Gastroesophageal sphincter (tissue), 3 donors: ENCODE measurements at regions not wholly inside any gene's neighbourhood (a gene's known extent, or its start where the extent isn't known, plus 50 kb on each side); places are given as distances from the start of the nearest gene placed in this dataset.

Source experiments
- EP300 ChIP-seq: sonication (generic); formaldehyde crosslinking; IDR thresholded peaks from one replicate; pipeline ENCODE4 v1.6.1; 2017; ENCODE audit warnings: antibody characterized with exemption, mild to moderate bottlenecking
- TF ChIP-seq, protein P1 (sequence below), 4 experiments: fragments of 200-600 bp in 2 of 4; fragments of 450-650 bp in 2 of 4; sonication (generic) in 1 of 4; IDR thresholded peaks; one replicate each; pipeline ENCODE4 v1.5.1; 2017 to 2019; ENCODE audit warnings: antibody characterized with exemption in 4 of 4, mild to moderate bottlenecking in 2 of 4, moderate library complexity in 2 of 4

DNA sequence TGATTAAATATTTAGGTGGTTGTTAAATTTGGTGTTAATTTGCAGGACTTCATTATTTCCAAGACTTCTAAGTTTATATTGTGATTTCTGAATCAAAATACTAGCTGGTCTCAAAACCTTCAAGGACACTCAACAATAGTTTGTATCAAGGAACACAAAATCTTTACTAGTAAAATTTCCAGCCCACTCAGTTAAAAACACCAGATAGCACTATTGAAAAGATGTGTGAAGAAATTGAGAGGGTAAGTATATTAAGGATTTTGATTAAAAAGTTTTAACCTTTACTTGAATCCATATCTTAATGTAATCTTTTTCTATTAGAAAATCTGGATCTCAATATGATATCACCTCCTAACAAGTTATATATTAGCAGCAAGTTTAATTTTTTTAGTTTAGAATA, 89.3 kb upstream of the UGT8 start:
- TF ChIP-seq, protein P1, sequence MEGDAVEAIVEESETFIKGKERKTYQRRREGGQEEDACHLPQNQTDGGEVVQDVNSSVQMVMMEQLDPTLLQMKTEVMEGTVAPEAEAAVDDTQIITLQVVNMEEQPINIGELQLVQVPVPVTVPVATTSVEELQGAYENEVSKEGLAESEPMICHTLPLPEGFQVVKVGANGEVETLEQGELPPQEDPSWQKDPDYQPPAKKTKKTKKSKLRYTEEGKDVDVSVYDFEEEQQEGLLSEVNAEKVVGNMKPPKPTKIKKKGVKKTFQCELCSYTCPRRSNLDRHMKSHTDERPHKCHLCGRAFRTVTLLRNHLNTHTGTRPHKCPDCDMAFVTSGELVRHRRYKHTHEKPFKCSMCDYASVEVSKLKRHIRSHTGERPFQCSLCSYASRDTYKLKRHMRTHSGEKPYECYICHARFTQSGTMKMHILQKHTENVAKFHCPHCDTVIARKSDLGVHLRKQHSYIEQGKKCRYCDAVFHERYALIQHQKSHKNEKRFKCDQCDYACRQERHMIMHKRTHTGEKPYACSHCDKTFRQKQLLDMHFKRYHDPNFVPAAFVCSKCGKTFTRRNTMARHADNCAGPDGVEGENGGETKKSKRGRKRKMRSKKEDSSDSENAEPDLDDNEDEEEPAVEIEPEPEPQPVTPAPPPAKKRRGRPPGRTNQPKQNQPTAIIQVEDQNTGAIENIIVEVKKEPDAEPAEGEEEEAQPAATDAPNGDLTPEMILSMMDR (IDR thresholded peaks at IDR 0.05): no peak
- TF ChIP-seq EP300: no peak
